ENCODE measurements at regions not wholly inside any gene's neighbourhood (a gene's known extent, or its start where the extent isn't known, plus 50 kb on each side); places are given as distances from the start of the nearest gene placed in this dataset.

GRCh38 chr3:111324645-111325044, 217.4 kb upstream of the CD96 start:
- H3K36me3 Mint-ChIP-seq, result peaks cover 2% of the 10 kb centered on the region
- H3K9me3 Mint-ChIP-seq, result peaks cover 4% of the 10 kb centered on the region
- peak overlapping the region; percentile 75 for H3K4me3 Mint-ChIP-seq
- peak overlapping the region; percentile 83 for H3K27ac Mint-ChIP-seq
- no peaks in the 10 kb centered on the region for H3K27me3 Mint-ChIP-seq
- H3K4me1 Mint-ChIP-seq, result peaks cover 36% of the 10 kb centered on the region

- Mint-ChIP-seq H3K27ac (peak overlapping the region; percentile 83), H3K4me3 (peak overlapping the region; percentile 75)
These were observed 216.8 kb upstream of the CD96 start for GRCh38 chr3:111325160-111325718.

GRCh38 chr3:111326144-111326995, 215.6 kb upstream of the CD96 start:
- Mint-ChIP-seq H3K4me1 (peaks cover 36% of the 10 kb centered on the region), H3K36me3 (peaks cover 2% of the 10 kb centered on the region), H3K4me3 (peak overlapping the region; percentile 5), H3K27me3 (no peaks in the 10 kb centered on the region), H3K27ac (peak overlapping the region; percentile 51), H3K9me3 (peaks cover 4% of the 10 kb centered on the region)

More at GRCh38 chr3:111325160-111325718, 216.8 kb upstream of the CD96 start:
- no peaks in the 10 kb centered on the region for H3K27me3 Mint-ChIP-seq
- peaks cover 2% of the 10 kb centered on the region for H3K36me3 Mint-ChIP-seq
- H3K4me1 Mint-ChIP-seq, result peaks cover 36% of the 10 kb centered on the region
- H3K9me3 Mint-ChIP-seq, result peaks cover 4% of the 10 kb centered on the region

- Mint-ChIP-seq H3K4me1 (peaks cover 4% of the 10 kb centered on the region), H3K36me3 (no peaks in the 10 kb centered on the region), H3K4me3 (no peak overlapping the region), H3K27ac (no peak overlapping the region), H3K9me3 (peaks cover 2% of the 10 kb centered on the region), H3K27me3 (no peaks in the 10 kb centered on the region)
These were observed 210.7 kb upstream of the CD96 start for GRCh38 chr3:111331306-111331705.

- Mint-ChIP-seq H3K4me3 (no peak overlapping the region), H3K27me3 (no peaks in the 10 kb centered on the region), H3K27ac (no peak overlapping the region), H3K4me1 (peaks cover 7% of the 10 kb centered on the region), H3K9me3 (no peaks in the 10 kb centered on the region), H3K36me3 (no peaks in the 10 kb centered on the region)
These were observed 210.1 kb upstream of the CD96 start for GRCh38 chr3:111331912-111332311.

- H3K4me3 Mint-ChIP-seq, result no peak overlapping the region
- no peaks in the 10 kb centered on the region for H3K27me3 Mint-ChIP-seq
- H3K36me3 Mint-ChIP-seq, result no peaks in the 10 kb centered on the region
- H3K27ac Mint-ChIP-seq, result no peak overlapping the region
- no peaks in the 10 kb centered on the region for H3K9me3 Mint-ChIP-seq
- H3K4me1 Mint-ChIP-seq, result peaks cover 9% of the 10 kb centered on the region
These were observed 209.4 kb upstream of the CD96 start for GRCh38 chr3:111332488-111333080.

GRCh38 chr3:111333642-111334041, 208.4 kb upstream of the CD96 start:
- H3K27ac Mint-ChIP-seq, result no peak overlapping the region
- H3K4me1 Mint-ChIP-seq, result peaks cover 14% of the 10 kb centered on the region
- H3K9me3 Mint-ChIP-seq, result no peaks in the 10 kb centered on the region
- no peaks in the 10 kb centered on the region for H3K27me3 Mint-ChIP-seq
- H3K36me3 Mint-ChIP-seq, result no peaks in the 10 kb centered on the region
- H3K4me3 Mint-ChIP-seq, result no peak overlapping the region

GRCh38 chr3:111335512-111336303, 206.3 kb upstream of the CD96 start:
- H3K4me3 Mint-ChIP-seq, result no peak overlapping the region
- no peaks in the 10 kb centered on the region for H3K9me3 Mint-ChIP-seq
- H3K36me3 Mint-ChIP-seq, result peaks cover 2% of the 10 kb centered on the region
- no peak overlapping the region for H3K27ac Mint-ChIP-seq
- H3K27me3 Mint-ChIP-seq, result no peaks in the 10 kb centered on the region
- peaks cover 14% of the 10 kb centered on the region for H3K4me1 Mint-ChIP-seq

GRCh38 chr3:111336511-111336910, 205.5 kb upstream of the CD96 start:
- H3K4me1 Mint-ChIP-seq, result peaks cover 14% of the 10 kb centered on the region
- H3K27me3 Mint-ChIP-seq, result no peaks in the 10 kb centered on the region
- H3K9me3 Mint-ChIP-seq, result no peaks in the 10 kb centered on the region
- no peak overlapping the region for H3K4me3 Mint-ChIP-seq
- H3K36me3 Mint-ChIP-seq, result peaks cover 2% of the 10 kb centered on the region
- H3K27ac Mint-ChIP-seq, result no peak overlapping the region

- Mint-ChIP-seq H3K4me1 (peaks cover 14% of the 10 kb centered on the region), H3K4me3 (no peak overlapping the region), H3K27ac (no peak overlapping the region), H3K36me3 (peaks cover 2% of the 10 kb centered on the region), H3K27me3 (no peaks in the 10 kb centered on the region), H3K9me3 (no peaks in the 10 kb centered on the region)
These were observed 203.8 kb upstream of the CD96 start for GRCh38 chr3:111338059-111338698.

GRCh38 chr3:111339017-111339416, 203.0 kb upstream of the CD96 start:
- Mint-ChIP-seq H3K36me3 (peaks cover 2% of the 10 kb centered on the region), H3K4me1 (peaks cover 14% of the 10 kb centered on the region), H3K27me3 (no peaks in the 10 kb centered on the region), H3K27ac (no peak overlapping the region), H3K4me3 (no peak overlapping the region), H3K9me3 (no peaks in the 10 kb centered on the region)

- H3K4me1 Mint-ChIP-seq, result no peaks in the 10 kb centered on the region
- H3K27ac Mint-ChIP-seq, result no peak overlapping the region
- H3K36me3 Mint-ChIP-seq, result no peaks in the 10 kb centered on the region
- no peaks in the 10 kb centered on the region for H3K27me3 Mint-ChIP-seq
- no peak overlapping the region for H3K4me3 Mint-ChIP-seq
- peaks cover 5% of the 10 kb centered on the region for H3K9me3 Mint-ChIP-seq
These were observed 190.7 kb upstream of the CD96 start for GRCh38 chr3:111351334-111351733.

- Mint-ChIP-seq H3K9me3 (peaks cover 5% of the 10 kb centered on the region), H3K4me1 (no peaks in the 10 kb centered on the region), H3K4me3 (no peak overlapping the region), H3K36me3 (no peaks in the 10 kb centered on the region), H3K27me3 (no peaks in the 10 kb centered on the region), H3K27ac (no peak overlapping the region)
These were observed 189.4 kb upstream of the CD96 start for GRCh38 chr3:111352585-111352984.

- Mint-ChIP-seq H3K4me1 (no peaks in the 10 kb centered on the region), H3K4me3 (no peak overlapping the region), H3K27me3 (no peaks in the 10 kb centered on the region), H3K9me3 (no peaks in the 10 kb centered on the region), H3K27ac (no peak overlapping the region), H3K36me3 (no peaks in the 10 kb centered on the region)
These were observed 182.6 kb upstream of the CD96 start for GRCh38 chr3:111359261-111360030.
